Osteoblast (primary cell): ENCODE measurements at regions not wholly inside any gene's neighbourhood (a gene's known extent, or its start where the extent isn't known, plus 50 kb on each side); places are given as distances from the start of the nearest gene placed in this dataset.

ENCODE experiments used
- DNase-seq: peaks from one replicate; pipeline ENCODE4 v3.0.0; 2011; ENCODE audit warnings: low spot score, mixed read lengths; ENCODE audit not compliant: insufficient read length; ENCODE audit errors: missing footprints
- H2AFZ ChIP-seq: 2 replicates; pipeline ENCODE4 v1.6.0; 2011; ENCODE audit warnings: mild to moderate bottlenecking, low read length
- H3K27ac ChIP-seq: 2 replicates; pipeline ENCODE4 v1.5.1; 2011; ENCODE audit warnings: mild to moderate bottlenecking, low read depth, low read length, moderate library complexity
- H3K27me3 ChIP-seq: 2 replicates; pipeline ENCODE4 v1.6.0; 2012; ENCODE audit warnings: mild to moderate bottlenecking, control low read depth, inconsistent platforms, low read length, moderate library complexity; ENCODE audit not compliant: insufficient read depth
- H3K36me3 ChIP-seq: 2 replicates; pipeline ENCODE4 v1.5.1; 2011; ENCODE audit warnings: mild to moderate bottlenecking, low read length, control low read depth, moderate library complexity; ENCODE audit not compliant: insufficient read depth
- H3K4me1 ChIP-seq: 2 replicates; pipeline ENCODE4 v1.5.1; 2011; ENCODE audit warnings: mild to moderate bottlenecking, low read length, control low read depth, moderate library complexity; ENCODE audit not compliant: insufficient read depth
- H3K4me2 ChIP-seq: 2 replicates; pipeline ENCODE4 v1.6.0; 2011; ENCODE audit warnings: mild to moderate bottlenecking, low read length; ENCODE audit not compliant: insufficient read depth
- H3K4me3 ChIP-seq: fragments of 200-600 bp; sonication (generic); 3 replicates; pipeline ENCODE4 v1.5.1; 2012; ENCODE audit warnings: mild to moderate bottlenecking, low read length, inconsistent platforms; ENCODE audit not compliant: insufficient read depth
- H3K79me2 ChIP-seq: 2 replicates; pipeline ENCODE4 v1.6.0; 2012; ENCODE audit warnings: mild to moderate bottlenecking, low read length, control low read depth, inconsistent platforms; ENCODE audit not compliant: insufficient read depth
- H3K9me3 ChIP-seq: 2 replicates; pipeline ENCODE4 v1.5.1; 2011; ENCODE audit warnings: low read depth, low read length, control low read depth
- H4K20me1 ChIP-seq: 2 replicates; pipeline ENCODE4 v1.6.0; 2012; ENCODE audit warnings: mild to moderate bottlenecking, low read length, control low read depth; ENCODE audit not compliant: insufficient read depth
- CTCF ChIP-seq: IDR thresholded peaks from 2 replicates; pipeline ENCODE4 v1.5.1; 2011; ENCODE audit warnings: mild to moderate bottlenecking, low read depth, low read length, moderate library complexity; ENCODE audit errors: extremely low read depth

GRCh38 chr2:502831-503230 is 174.4 kb downstream of the TMEM18 start:
- no peak overlapping the region for H2AFZ ChIP-seq
- no peaks in the 10 kb centered on the region for H4K20me1 ChIP-seq
- H3K4me2 ChIP-seq: no peak overlapping the region
- no peak overlapping the region for H3K27ac ChIP-seq
- no peak overlapping the region for H3K4me3 ChIP-seq
- DNase-seq: no peak
- no peak for TF ChIP-seq CTCF
- no peaks in the 10 kb centered on the region for H3K36me3 ChIP-seq
- H3K4me1 ChIP-seq: no peaks in the 10 kb centered on the region
- no peaks in the 10 kb centered on the region for H3K79me2 ChIP-seq
- no peaks in the 10 kb centered on the region for H3K27me3 ChIP-seq
- H3K9me3 ChIP-seq: no peaks in the 10 kb centered on the region

DNA sequence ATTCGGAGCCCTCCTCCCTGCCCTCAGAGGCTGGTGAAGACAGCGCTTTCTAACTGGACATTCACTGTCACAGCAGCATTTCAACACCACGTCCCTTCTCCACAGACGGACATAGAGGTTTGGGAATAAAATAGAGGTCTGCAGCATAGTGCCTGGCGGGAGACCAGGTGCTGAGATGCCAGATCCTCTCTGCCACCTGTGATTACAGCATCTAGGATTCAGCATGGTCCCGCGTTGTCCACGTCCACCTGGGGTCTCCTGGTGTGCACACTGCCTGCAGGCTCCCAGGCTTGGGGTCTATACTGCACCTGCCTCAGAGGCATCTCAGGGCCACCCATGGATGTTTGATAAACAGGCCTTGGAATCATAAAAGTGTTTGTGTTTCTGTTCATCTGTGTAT is 175.5 kb downstream of the TMEM18 start:
- Histone ChIP-seq H3K27me3 (no peaks in the 10 kb centered on the region), H3K27ac (no peak overlapping the region), H3K4me2 (no peak overlapping the region), H3K36me3 (no peaks in the 10 kb centered on the region), H3K4me1 (no peaks in the 10 kb centered on the region), H4K20me1 (no peaks in the 10 kb centered on the region), H3K79me2 (no peaks in the 10 kb centered on the region), H2AFZ (no peak overlapping the region), H3K9me3 (no peaks in the 10 kb centered on the region), H3K4me3 (no peak overlapping the region)
- DNase-seq: no peak
- TF ChIP-seq CTCF: no peak

GRCh38 chr2:501130-501529 is 176.1 kb downstream of the TMEM18 start:
- no peak overlapping the region for H3K4me3 ChIP-seq
- no peaks in the 10 kb centered on the region for H3K27me3 ChIP-seq
- no peaks in the 10 kb centered on the region for H3K79me2 ChIP-seq
- no peaks in the 10 kb centered on the region for H3K36me3 ChIP-seq
- no peaks in the 10 kb centered on the region for H4K20me1 ChIP-seq
- H3K27ac ChIP-seq: no peak overlapping the region
- H3K4me1 ChIP-seq: no peaks in the 10 kb centered on the region
- no peak for DNase-seq
- TF ChIP-seq CTCF: no peak
- H3K9me3 ChIP-seq: no peaks in the 10 kb centered on the region
- H2AFZ ChIP-seq: no peak overlapping the region
- no peak overlapping the region for H3K4me2 ChIP-seq

DNA sequence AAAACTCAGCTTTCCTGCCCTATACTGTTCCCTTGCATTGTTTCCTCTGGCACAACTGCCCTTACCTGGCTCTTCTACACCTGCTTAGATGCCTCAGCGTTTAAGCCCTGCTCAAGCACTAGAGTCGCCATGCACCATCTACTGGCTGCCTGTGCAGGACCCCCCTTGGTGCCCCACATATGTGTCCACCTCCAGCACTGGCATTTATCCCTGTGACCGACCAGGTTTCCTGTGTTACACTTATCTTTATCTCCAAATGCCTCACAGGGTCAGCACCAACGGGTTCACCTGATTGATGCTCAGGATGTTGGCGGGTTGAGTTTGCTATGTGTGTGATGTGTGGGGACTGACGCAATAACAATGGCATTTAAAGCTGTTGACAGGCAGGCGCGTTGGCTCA is 177.5 kb downstream of the TMEM18 start:
- H3K4me3 ChIP-seq: no peak overlapping the region
- TF ChIP-seq CTCF: no peak
- no peaks in the 10 kb centered on the region for H3K36me3 ChIP-seq
- no peaks in the 10 kb centered on the region for H4K20me1 ChIP-seq
- H2AFZ ChIP-seq: no peak overlapping the region
- no peaks in the 10 kb centered on the region for H3K4me1 ChIP-seq
- H3K79me2 ChIP-seq: no peaks in the 10 kb centered on the region
- peak; percentile 41 for DNase-seq
- no peaks in the 10 kb centered on the region for H3K27me3 ChIP-seq
- no peak overlapping the region for H3K4me2 ChIP-seq
- H3K27ac ChIP-seq: no peak overlapping the region
- no peaks in the 10 kb centered on the region for H3K9me3 ChIP-seq
